Astrocyte (in vitro differentiated cells and primary cell): ENCODE measurements at regions not wholly inside any gene's neighbourhood (a gene's known extent, or its start where the extent isn't known, plus 50 kb on each side); places are given as distances from the start of the nearest gene placed in this dataset.

Experiments
- DNase-seq: peaks from one replicate; pipeline ENCODE4 v3.0.0-alpha.2; 2010; ENCODE audit warnings: low read depth
- FAIRE-seq: peaks from 2 replicates; lab custom pipeline; 2011; peaks lifted over from hg19 to GRCh38; lab: Jason Lieb, UNC
- H2AFZ ChIP-seq: 2 replicates; pipeline ENCODE4 v1.6.0; 2012; ENCODE audit warnings: low read depth, low read length, inconsistent platforms
- H3K27ac ChIP-seq: 2 replicates; pipeline ENCODE4 v1.5.1; 2011; ENCODE audit warnings: low read depth, low read length, inconsistent platforms
- H3K27me3 ChIP-seq: 2 replicates; pipeline ENCODE4 v1.6.0; 2011; ENCODE audit warnings: low read length, inconsistent platforms; ENCODE audit not compliant: insufficient read depth
- H3K36me3 ChIP-seq: 2 replicates; pipeline ENCODE4 v1.5.1; 2011; ENCODE audit warnings: low read length, inconsistent platforms; ENCODE audit not compliant: insufficient read depth
- H3K4me1 ChIP-seq: 2 replicates; pipeline ENCODE4 v1.5.1; 2011; ENCODE audit warnings: low read length, inconsistent platforms; ENCODE audit not compliant: insufficient read depth
- H3K4me2 ChIP-seq: 2 replicates; pipeline ENCODE4 v1.6.0; 2012; ENCODE audit warnings: low read length, inconsistent platforms
- H3K4me3 ChIP-seq: 2 replicates; pipeline ENCODE4 v1.5.1; 2011; ENCODE audit warnings: low read depth, mild to moderate bottlenecking, low read length, inconsistent platforms; ENCODE audit not compliant: insufficient read depth
- H3K79me2 ChIP-seq: 2 replicates; pipeline ENCODE4 v1.6.0; 2012; ENCODE audit warnings: mild to moderate bottlenecking, low read length, inconsistent platforms; ENCODE audit not compliant: insufficient read depth
- H3K9ac ChIP-seq: 2 replicates; pipeline ENCODE4 v1.6.0; 2012; ENCODE audit warnings: mild to moderate bottlenecking, low read length, inconsistent platforms
- H3K9me3 ChIP-seq: 2 replicates; pipeline ENCODE4 v1.5.1; 2012; ENCODE audit warnings: low read depth, mild to moderate bottlenecking, low read length, inconsistent platforms; ENCODE audit not compliant: insufficient read depth
- H4K20me1 ChIP-seq: 2 replicates; pipeline ENCODE4 v1.6.0; 2012; ENCODE audit warnings: low read length, inconsistent platforms; ENCODE audit not compliant: insufficient read depth
- H3K27ac Mint-ChIP-seq: one replicate; pipeline ENCODE4 v1.8.0; 2021; ENCODE audit warnings: mild to moderate bottlenecking, mixed read lengths; ENCODE audit not compliant: unreplicated experiment
- H3K27me3 Mint-ChIP-seq: one replicate; pipeline ENCODE4 v1.8.0; 2021; ENCODE audit warnings: low read depth, mixed read lengths; ENCODE audit not compliant: unreplicated experiment
- H3K36me3 Mint-ChIP-seq: one replicate; pipeline ENCODE4 v1.8.0; 2021; ENCODE audit warnings: low read depth, mixed read lengths; ENCODE audit not compliant: unreplicated experiment
- H3K4me1 Mint-ChIP-seq: one replicate; pipeline ENCODE4 v1.8.0; 2021; ENCODE audit warnings: low read depth, mixed read lengths; ENCODE audit not compliant: unreplicated experiment
- H3K4me3 Mint-ChIP-seq: one replicate; pipeline ENCODE4 v1.8.0; 2021; ENCODE audit warnings: mild to moderate bottlenecking, moderate library complexity, mixed read lengths; ENCODE audit not compliant: unreplicated experiment
- H3K9me3 Mint-ChIP-seq: one replicate; pipeline ENCODE4 v1.8.0; 2021; ENCODE audit warnings: mild to moderate bottlenecking, mixed read lengths; ENCODE audit not compliant: unreplicated experiment
- EZH2 ChIP-seq: IDR thresholded peaks from 2 replicates; pipeline ENCODE4 v1.6.1; 2012; ENCODE audit warnings: mild to moderate bottlenecking, low read length, inconsistent platforms; ENCODE audit not compliant: insufficient read depth
- TF ChIP-seq, protein P1 (sequence below): IDR thresholded peaks from 2 replicates; pipeline ENCODE4 v1.5.1; 2011; ENCODE audit warnings: low read depth, mild to moderate bottlenecking, inconsistent platforms, low read length, moderate library complexity; ENCODE audit not compliant: insufficient read depth

DNA sequence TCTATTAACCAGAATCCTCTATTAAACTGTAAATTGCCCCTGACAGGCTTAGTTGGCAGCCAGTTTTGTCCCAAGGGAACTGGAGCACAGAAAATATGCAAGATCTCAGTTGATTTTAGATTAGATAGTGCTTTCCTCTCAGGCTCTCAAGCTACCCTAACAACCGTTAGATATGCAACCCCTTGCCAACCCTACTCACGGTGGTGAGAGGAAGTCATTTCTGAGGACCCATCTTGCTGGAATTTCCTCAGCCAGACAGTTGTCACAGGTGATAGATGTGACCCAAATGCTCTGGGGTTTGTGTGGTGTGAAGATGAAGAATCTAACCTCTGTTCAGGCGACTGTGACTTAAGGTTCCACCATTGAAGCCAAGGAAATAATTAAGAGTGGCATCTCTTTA lies 447.1 kb downstream of the MID1IP1 start:
- peaks cover 5% of the 10 kb centered on the region for H3K4me1 Mint-ChIP-seq
- FAIRE-seq = no peak

DNA sequence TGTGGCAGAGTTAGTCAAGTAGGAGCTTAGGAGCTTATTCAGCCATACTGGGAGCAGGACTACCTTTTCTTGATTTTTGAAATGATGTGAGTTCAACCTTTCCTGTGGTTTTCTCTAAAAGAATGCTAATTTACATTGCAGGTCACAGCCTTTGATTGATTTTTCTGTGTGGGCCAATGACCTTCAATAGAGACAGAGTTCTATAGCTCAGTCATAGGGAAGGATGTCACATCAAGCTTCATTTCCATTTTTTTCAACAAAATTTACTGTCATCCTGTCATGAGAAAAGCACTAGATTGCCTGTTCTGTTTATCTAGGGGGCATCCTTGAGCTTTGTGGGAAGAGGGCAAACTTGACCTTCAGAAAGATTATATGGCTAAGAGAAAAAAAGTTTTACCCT lies 448.7 kb downstream of the MID1IP1 start:
- no peaks in the 10 kb centered on the region for H4K20me1 ChIP-seq
- Mint-ChIP-seq H3K4me3 (no peak overlapping the region), H3K27ac (no peak overlapping the region), H3K27me3 (peaks cover 3% of the 10 kb centered on the region), H3K4me1 (peaks cover 13% of the 10 kb centered on the region), H3K36me3 (no peaks in the 10 kb centered on the region), H3K9me3 (peaks cover 3% of the 10 kb centered on the region)
- TF ChIP-seq, protein P1, sequence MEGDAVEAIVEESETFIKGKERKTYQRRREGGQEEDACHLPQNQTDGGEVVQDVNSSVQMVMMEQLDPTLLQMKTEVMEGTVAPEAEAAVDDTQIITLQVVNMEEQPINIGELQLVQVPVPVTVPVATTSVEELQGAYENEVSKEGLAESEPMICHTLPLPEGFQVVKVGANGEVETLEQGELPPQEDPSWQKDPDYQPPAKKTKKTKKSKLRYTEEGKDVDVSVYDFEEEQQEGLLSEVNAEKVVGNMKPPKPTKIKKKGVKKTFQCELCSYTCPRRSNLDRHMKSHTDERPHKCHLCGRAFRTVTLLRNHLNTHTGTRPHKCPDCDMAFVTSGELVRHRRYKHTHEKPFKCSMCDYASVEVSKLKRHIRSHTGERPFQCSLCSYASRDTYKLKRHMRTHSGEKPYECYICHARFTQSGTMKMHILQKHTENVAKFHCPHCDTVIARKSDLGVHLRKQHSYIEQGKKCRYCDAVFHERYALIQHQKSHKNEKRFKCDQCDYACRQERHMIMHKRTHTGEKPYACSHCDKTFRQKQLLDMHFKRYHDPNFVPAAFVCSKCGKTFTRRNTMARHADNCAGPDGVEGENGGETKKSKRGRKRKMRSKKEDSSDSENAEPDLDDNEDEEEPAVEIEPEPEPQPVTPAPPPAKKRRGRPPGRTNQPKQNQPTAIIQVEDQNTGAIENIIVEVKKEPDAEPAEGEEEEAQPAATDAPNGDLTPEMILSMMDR = no peak
- no peak for TF ChIP-seq EZH2
- FAIRE-seq (no peak), DNase-seq (no peak)
- no peaks in the 10 kb centered on the region for H3K79me2 ChIP-seq
- H3K27me3 ChIP-seq = no peaks in the 10 kb centered on the region
- H2AFZ ChIP-seq = no peak overlapping the region
- no peak overlapping the region for H3K4me2 ChIP-seq
- H3K4me3 ChIP-seq = no peak overlapping the region
- H3K9me3 ChIP-seq = no peaks in the 10 kb centered on the region
- no peak overlapping the region for H3K27ac ChIP-seq
- H3K9ac ChIP-seq = no peak overlapping the region
- H3K4me1 ChIP-seq = no peaks in the 10 kb centered on the region
- H3K36me3 ChIP-seq = no peaks in the 10 kb centered on the region

More for the DNA sequence above, 447.1 kb downstream of the MID1IP1 start:
- Histone ChIP-seq H3K36me3 (no peaks in the 10 kb centered on the region), H3K27ac (no peak overlapping the region), H3K4me3 (no peak overlapping the region), H3K4me2 (no peak overlapping the region), H3K4me1 (no peaks in the 10 kb centered on the region), H3K9me3 (no peaks in the 10 kb centered on the region), H3K79me2 (no peaks in the 10 kb centered on the region), H3K9ac (no peak overlapping the region), H3K27me3 (no peaks in the 10 kb centered on the region), H4K20me1 (no peaks in the 10 kb centered on the region), H2AFZ (no peak overlapping the region)
- Mint-ChIP-seq H3K27me3 (peaks cover 3% of the 10 kb centered on the region), H3K36me3 (no peaks in the 10 kb centered on the region), H3K4me3 (no peak overlapping the region), H3K9me3 (peaks cover 3% of the 10 kb centered on the region), H3K27ac (no peak overlapping the region)
- TF ChIP-seq EZH2 = no peak
- TF ChIP-seq, protein P1 = no peak
- no peak for DNase-seq

DNA sequence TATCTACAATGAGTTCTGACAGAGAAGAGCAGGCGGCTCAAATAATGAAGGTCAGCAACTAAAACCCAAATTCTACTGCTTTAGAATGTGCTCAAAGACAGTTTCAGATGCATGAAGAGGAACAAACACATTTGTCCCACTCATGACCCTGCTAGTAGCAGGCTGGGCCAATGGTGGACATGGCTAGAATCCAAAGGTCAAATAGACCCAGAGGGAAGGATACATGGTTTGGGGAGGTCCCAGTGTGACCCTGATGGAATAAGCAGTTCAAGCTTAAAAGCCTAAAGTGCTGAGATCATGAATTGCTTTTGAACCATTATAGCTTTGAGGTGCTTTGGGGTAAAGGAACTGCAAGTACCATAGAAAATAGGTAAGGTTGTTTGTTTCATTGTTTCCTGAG lies 450.7 kb downstream of the MID1IP1 start:
- H3K9me3 Mint-ChIP-seq = peaks cover 3% of the 10 kb centered on the region
- no peaks in the 10 kb centered on the region for H3K9me3 ChIP-seq
- no peak overlapping the region for H3K27ac Mint-ChIP-seq
- H3K79me2 ChIP-seq = no peaks in the 10 kb centered on the region
- H3K36me3 ChIP-seq = no peaks in the 10 kb centered on the region
- H3K9ac ChIP-seq = no peak overlapping the region
- H3K36me3 Mint-ChIP-seq = no peaks in the 10 kb centered on the region
- no peak overlapping the region for H3K4me3 ChIP-seq
- TF ChIP-seq, protein P1 = no peak
- TF ChIP-seq EZH2 = no peak
- H3K4me3 Mint-ChIP-seq = no peak overlapping the region
- H4K20me1 ChIP-seq = no peaks in the 10 kb centered on the region
- no peaks in the 10 kb centered on the region for H3K4me1 ChIP-seq
- H2AFZ ChIP-seq = no peak overlapping the region
- DNase-seq (no peak), FAIRE-seq (no peak)
- peaks cover 13% of the 10 kb centered on the region for H3K4me1 Mint-ChIP-seq
- H3K27ac ChIP-seq = no peak overlapping the region
- H3K4me2 ChIP-seq = no peak overlapping the region
- H3K27me3 Mint-ChIP-seq = peaks cover 3% of the 10 kb centered on the region
- H3K27me3 ChIP-seq = no peaks in the 10 kb centered on the region
